ENCODE measurements at regions not wholly inside any gene's neighbourhood (a gene's known extent, or its start where the extent isn't known, plus 50 kb on each side); places are given as distances from the start of the nearest gene placed in this dataset.

DNA sequence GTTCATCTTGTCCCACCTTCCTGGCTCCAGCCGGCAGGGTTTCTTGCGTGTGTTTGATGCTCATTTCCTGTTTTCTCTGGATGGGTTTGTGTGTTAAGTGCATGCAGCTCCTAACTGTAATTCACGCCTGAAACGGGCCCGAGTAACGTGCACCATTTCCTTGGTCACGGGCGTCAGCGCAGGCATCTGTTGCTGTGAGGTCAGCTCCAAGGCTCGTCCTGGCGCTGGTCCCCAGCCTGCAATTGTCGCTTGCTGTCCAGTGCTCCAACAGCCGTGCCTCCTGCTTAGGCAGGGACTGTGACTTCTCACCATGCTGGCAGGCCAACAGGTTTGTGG lies 201.1 kb downstream of the GLRX3 start:
- H3K4me2 ChIP-seq, result no peak overlapping the region
- H3K27ac ChIP-seq (ENCODE audit: low read depth), result no peak overlapping the region
- no peak for TF ChIP-seq ZNF114 (CRISPR knock-in tag; IDR thresholded peaks at IDR 0.05)
- TF ChIP-seq NANOG (IDR thresholded peaks at IDR 0.05; ENCODE audit: borderline replicate concordance), result no peak
- TF ChIP-seq, protein P1, sequence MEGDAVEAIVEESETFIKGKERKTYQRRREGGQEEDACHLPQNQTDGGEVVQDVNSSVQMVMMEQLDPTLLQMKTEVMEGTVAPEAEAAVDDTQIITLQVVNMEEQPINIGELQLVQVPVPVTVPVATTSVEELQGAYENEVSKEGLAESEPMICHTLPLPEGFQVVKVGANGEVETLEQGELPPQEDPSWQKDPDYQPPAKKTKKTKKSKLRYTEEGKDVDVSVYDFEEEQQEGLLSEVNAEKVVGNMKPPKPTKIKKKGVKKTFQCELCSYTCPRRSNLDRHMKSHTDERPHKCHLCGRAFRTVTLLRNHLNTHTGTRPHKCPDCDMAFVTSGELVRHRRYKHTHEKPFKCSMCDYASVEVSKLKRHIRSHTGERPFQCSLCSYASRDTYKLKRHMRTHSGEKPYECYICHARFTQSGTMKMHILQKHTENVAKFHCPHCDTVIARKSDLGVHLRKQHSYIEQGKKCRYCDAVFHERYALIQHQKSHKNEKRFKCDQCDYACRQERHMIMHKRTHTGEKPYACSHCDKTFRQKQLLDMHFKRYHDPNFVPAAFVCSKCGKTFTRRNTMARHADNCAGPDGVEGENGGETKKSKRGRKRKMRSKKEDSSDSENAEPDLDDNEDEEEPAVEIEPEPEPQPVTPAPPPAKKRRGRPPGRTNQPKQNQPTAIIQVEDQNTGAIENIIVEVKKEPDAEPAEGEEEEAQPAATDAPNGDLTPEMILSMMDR (conservative IDR thresholded peaks at IDR 0.05; ENCODE audit: low read depth in 2 of 2), result no peak
- TF ChIP-seq JUNB (IDR thresholded peaks at IDR 0.05; ENCODE audit: unreplicated experiment), result no peak
- TF ChIP-seq STAT1 (IDR thresholded peaks at IDR 0.05; ENCODE audit: unreplicated experiment), result no peak
- TF ChIP-seq, protein P2, sequence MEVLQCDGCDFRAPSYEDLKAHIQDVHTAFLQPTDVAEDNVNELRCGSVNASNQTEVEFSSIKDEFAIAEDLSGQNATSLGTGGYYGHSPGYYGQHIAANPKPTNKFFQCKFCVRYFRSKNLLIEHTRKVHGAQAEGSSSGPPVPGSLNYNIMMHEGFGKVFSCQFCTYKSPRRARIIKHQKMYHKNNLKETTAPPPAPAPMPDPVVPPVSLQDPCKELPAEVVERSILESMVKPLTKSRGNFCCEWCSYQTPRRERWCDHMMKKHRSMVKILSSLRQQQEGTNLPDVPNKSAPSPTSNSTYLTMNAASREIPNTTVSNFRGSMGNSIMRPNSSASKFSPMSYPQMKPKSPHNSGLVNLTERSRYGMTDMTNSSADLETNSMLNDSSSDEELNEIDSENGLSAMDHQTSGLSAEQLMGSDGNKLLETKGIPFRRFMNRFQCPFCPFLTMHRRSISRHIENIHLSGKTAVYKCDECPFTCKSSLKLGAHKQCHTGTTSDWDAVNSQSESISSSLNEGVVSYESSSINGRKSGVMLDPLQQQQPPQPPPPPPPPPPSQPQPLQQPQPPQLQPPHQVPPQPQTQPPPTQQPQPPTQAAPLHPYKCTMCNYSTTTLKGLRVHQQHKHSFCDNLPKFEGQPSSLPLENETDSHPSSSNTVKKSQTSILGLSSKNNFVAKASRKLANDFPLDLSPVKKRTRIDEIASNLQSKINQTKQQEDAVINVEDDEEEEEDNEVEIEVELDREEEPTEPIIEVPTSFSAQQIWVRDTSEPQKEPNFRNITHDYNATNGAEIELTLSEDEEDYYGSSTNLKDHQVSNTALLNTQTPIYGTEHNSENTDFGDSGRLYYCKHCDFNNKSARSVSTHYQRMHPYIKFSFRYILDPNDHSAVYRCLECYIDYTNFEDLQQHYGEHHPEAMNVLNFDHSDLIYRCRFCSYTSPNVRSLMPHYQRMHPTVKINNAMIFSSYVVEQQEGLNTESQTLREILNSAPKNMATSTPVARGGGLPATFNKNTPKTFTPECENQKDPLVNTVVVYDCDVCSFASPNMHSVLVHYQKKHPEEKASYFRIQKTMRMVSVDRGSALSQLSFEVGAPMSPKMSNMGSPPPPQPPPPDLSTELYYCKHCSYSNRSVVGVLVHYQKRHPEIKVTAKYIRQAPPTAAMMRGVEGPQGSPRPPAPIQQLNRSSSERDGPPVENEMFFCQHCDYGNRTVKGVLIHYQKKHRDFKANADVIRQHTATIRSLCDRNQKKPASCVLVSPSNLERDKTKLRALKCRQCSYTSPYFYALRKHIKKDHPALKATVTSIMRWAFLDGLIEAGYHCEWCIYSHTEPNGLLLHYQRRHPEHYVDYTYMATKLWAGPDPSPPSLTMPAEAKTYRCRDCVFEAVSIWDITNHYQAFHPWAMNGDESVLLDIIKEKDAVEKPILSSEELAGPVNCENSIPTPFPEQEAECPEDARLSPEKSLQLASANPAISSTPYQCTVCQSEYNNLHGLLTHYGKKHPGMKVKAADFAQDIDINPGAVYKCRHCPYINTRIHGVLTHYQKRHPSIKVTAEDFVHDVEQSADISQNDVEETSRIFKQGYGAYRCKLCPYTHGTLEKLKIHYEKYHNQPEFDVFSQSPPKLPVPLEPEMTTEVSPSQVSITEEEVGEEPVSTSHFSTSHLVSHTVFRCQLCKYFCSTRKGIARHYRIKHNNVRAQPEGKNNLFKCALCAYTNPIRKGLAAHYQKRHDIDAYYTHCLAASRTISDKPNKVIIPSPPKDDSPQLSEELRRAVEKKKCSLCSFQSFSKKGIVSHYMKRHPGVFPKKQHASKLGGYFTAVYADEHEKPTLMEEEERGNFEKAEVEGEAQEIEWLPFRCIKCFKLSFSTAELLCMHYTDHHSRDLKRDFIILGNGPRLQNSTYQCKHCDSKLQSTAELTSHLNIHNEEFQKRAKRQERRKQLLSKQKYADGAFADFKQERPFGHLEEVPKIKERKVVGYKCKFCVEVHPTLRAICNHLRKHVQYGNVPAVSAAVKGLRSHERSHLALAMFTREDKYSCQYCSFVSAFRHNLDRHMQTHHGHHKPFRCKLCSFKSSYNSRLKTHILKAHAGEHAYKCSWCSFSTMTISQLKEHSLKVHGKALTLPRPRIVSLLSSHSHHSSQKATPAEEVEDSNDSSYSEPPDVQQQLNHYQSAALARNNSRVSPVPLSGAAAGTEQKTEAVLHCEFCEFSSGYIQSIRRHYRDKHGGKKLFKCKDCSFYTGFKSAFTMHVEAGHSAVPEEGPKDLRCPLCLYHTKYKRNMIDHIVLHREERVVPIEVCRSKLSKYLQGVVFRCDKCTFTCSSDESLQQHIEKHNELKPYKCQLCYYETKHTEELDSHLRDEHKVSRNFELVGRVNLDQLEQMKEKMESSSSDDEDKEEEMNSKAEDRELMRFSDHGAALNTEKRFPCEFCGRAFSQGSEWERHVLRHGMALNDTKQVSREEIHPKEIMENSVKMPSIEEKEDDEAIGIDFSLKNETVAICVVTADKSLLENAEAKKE (CRISPR knock-in tag; IDR thresholded peaks at IDR 0.05), result no peak
- TF ChIP-seq, protein P3, sequence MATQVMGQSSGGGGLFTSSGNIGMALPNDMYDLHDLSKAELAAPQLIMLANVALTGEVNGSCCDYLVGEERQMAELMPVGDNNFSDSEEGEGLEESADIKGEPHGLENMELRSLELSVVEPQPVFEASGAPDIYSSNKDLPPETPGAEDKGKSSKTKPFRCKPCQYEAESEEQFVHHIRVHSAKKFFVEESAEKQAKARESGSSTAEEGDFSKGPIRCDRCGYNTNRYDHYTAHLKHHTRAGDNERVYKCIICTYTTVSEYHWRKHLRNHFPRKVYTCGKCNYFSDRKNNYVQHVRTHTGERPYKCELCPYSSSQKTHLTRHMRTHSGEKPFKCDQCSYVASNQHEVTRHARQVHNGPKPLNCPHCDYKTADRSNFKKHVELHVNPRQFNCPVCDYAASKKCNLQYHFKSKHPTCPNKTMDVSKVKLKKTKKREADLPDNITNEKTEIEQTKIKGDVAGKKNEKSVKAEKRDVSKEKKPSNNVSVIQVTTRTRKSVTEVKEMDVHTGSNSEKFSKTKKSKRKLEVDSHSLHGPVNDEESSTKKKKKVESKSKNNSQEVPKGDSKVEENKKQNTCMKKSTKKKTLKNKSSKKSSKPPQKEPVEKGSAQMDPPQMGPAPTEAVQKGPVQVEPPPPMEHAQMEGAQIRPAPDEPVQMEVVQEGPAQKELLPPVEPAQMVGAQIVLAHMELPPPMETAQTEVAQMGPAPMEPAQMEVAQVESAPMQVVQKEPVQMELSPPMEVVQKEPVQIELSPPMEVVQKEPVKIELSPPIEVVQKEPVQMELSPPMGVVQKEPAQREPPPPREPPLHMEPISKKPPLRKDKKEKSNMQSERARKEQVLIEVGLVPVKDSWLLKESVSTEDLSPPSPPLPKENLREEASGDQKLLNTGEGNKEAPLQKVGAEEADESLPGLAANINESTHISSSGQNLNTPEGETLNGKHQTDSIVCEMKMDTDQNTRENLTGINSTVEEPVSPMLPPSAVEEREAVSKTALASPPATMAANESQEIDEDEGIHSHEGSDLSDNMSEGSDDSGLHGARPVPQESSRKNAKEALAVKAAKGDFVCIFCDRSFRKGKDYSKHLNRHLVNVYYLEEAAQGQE (IDR thresholded peaks at IDR 0.05; ENCODE audit: unreplicated experiment), result no peak
- no peak for TF ChIP-seq EZH2 (IDR thresholded peaks at IDR 0.05; ENCODE audit: low read depth, unreplicated experiment)
- no peak for TF ChIP-seq CREB1 (CRISPR knock-in tag; IDR thresholded peaks at IDR 0.05; ENCODE audit: low read depth)
- no peak for TF ChIP-seq POLR2AphosphoS5 (IDR thresholded peaks at IDR 0.05; ENCODE audit: low read depth)
- H3K27me3 Mint-ChIP-seq (ENCODE audit: insufficient read depth, low read depth, poor library complexity), result peaks cover 5% of the 10 kb centered on the region
- peaks cover 100% of the 10 kb centered on the region for H3K9me3 Mint-ChIP-seq
- ATAC-seq (no peak), DNase-seq (ENCODE audit: low spot score) (no peak)
- H3F3A ChIP-seq (replicated peaks; ENCODE audit: low read depth), result no peaks in the 10 kb centered on the region
- no peaks in the 10 kb centered on the region for H3K27me3 ChIP-seq (ENCODE audit: insufficient read depth)
- H3K4me3 Mint-ChIP-seq, result no peak overlapping the region
- no peaks in the 10 kb centered on the region for H3K9me2 ChIP-seq (ENCODE audit: insufficient read depth)
- no peaks in the 10 kb centered on the region for H3K79me2 ChIP-seq (replicated peaks; ENCODE audit: insufficient read depth)
- no peaks in the 10 kb centered on the region for H3K4me1 ChIP-seq (ENCODE audit: insufficient read depth)
- H3K4me3 ChIP-seq, result no peak overlapping the region
- H3K27ac Mint-ChIP-seq, result no peak overlapping the region
- 0 out of 2 replicates have a peak, but pooled peaks cover 3% of the 10 kb centered on the region for H3K36me3 ChIP-seq (ENCODE audit: insufficient read depth)
- no peak overlapping the region for H2AFZ ChIP-seq
- peaks cover 48% of the 10 kb centered on the region for H3K36me3 Mint-ChIP-seq (ENCODE audit: low read depth)
- no peaks in the 10 kb centered on the region for H4K20me1 ChIP-seq (replicated peaks; ENCODE audit: insufficient read depth)
- H3K4me1 Mint-ChIP-seq, result no peaks in the 10 kb centered on the region

Data from GM23338 (cell line).